ENCODE measurements at regions not wholly inside any gene's neighbourhood (a gene's known extent, or its start where the extent isn't known, plus 50 kb on each side); places are given as distances from the start of the nearest gene placed in this dataset.

- POLR2A ChIA-PET, result interaction anchor here (0.6 kb wide), 1 partner anchor 379 kb away, joined by 3 read pairs; no protein-coding TSS in a partner anchor
- ATAC-seq (no peak), DNase-seq (ENCODE audit: low read depth, low spot score) (no peak)
- Histone ChIP-seq H4K20me1 (ENCODE audit: insufficient read depth) (no peaks in the 10 kb centered on the region), H3K9me2 (ENCODE audit: insufficient read depth) (no peaks in the 10 kb centered on the region; the same call in 1 of the 2 replicates), H3K9ac (ENCODE audit: low read length) (no peak overlapping the region), H3K4me3 (replicated peaks in 1 of 2; ENCODE audit: low read depth in 1 of 2, low read length in 2 of 2) (no peak overlapping the region), H3K27ac (ENCODE audit: low read depth, low read length) (no peak overlapping the region), H3K4me2 (ENCODE audit: low read length) (no peak overlapping the region), H2AFZ (ENCODE audit: low read depth, low read length, poor library complexity, severe bottlenecking) (no peak overlapping the region), H3K79me2 (ENCODE audit: insufficient read depth, low read length) (no peaks in the 10 kb centered on the region), H3K9me3 (ENCODE audit: control insufficient read depth in 1 of 2, insufficient read depth in 1 of 2, low read depth in 1 of 2, low read length in 2 of 2) (no peaks in the 10 kb centered on the region), H3K27me3 (ENCODE audit: insufficient read depth, low read length) (no peaks in the 10 kb centered on the region), H3K36me3 (ENCODE audit: control insufficient read depth in 1 of 2, insufficient read depth in 2 of 2, low read length in 2 of 2) (no peaks in the 10 kb centered on the region), H3K4me1 (ENCODE audit: control insufficient read depth in 1 of 2, insufficient read depth in 2 of 2, low read length in 2 of 2) (peaks cover 0 to 8% of the 10 kb centered on the region in 2 experiments; a peak in 1 of 4 replicates)
- intact Hi-C loops (cut with micrococcal nuclease), result no loop called here
- TF ChIP-seq ZBTB33 (IDR thresholded peaks at IDR 0.05; ENCODE audit: extremely low read depth, insufficient replicate concordance, low read length) (no peak), CBX3 (IDR thresholded peaks at IDR 0.05; ENCODE audit: low read depth) (no peak), ZNF274 (IDR thresholded peaks at IDR 0.05; ENCODE audit: low read depth, low read length) (no peak), SRF (IDR thresholded peaks at IDR 0.05; ENCODE audit: low read depth) (no peak), SP1 (IDR thresholded peaks at IDR 0.05; ENCODE audit: low read depth) (no peak)
- TF ChIP-seq, protein P1, sequence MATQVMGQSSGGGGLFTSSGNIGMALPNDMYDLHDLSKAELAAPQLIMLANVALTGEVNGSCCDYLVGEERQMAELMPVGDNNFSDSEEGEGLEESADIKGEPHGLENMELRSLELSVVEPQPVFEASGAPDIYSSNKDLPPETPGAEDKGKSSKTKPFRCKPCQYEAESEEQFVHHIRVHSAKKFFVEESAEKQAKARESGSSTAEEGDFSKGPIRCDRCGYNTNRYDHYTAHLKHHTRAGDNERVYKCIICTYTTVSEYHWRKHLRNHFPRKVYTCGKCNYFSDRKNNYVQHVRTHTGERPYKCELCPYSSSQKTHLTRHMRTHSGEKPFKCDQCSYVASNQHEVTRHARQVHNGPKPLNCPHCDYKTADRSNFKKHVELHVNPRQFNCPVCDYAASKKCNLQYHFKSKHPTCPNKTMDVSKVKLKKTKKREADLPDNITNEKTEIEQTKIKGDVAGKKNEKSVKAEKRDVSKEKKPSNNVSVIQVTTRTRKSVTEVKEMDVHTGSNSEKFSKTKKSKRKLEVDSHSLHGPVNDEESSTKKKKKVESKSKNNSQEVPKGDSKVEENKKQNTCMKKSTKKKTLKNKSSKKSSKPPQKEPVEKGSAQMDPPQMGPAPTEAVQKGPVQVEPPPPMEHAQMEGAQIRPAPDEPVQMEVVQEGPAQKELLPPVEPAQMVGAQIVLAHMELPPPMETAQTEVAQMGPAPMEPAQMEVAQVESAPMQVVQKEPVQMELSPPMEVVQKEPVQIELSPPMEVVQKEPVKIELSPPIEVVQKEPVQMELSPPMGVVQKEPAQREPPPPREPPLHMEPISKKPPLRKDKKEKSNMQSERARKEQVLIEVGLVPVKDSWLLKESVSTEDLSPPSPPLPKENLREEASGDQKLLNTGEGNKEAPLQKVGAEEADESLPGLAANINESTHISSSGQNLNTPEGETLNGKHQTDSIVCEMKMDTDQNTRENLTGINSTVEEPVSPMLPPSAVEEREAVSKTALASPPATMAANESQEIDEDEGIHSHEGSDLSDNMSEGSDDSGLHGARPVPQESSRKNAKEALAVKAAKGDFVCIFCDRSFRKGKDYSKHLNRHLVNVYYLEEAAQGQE (IDR thresholded peaks at IDR 0.05; ENCODE audit: low read depth), result no peak
- TF ChIP-seq, protein P2, sequence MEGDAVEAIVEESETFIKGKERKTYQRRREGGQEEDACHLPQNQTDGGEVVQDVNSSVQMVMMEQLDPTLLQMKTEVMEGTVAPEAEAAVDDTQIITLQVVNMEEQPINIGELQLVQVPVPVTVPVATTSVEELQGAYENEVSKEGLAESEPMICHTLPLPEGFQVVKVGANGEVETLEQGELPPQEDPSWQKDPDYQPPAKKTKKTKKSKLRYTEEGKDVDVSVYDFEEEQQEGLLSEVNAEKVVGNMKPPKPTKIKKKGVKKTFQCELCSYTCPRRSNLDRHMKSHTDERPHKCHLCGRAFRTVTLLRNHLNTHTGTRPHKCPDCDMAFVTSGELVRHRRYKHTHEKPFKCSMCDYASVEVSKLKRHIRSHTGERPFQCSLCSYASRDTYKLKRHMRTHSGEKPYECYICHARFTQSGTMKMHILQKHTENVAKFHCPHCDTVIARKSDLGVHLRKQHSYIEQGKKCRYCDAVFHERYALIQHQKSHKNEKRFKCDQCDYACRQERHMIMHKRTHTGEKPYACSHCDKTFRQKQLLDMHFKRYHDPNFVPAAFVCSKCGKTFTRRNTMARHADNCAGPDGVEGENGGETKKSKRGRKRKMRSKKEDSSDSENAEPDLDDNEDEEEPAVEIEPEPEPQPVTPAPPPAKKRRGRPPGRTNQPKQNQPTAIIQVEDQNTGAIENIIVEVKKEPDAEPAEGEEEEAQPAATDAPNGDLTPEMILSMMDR (IDR thresholded peaks at IDR 0.05 in 2 of 3, conservative IDR thresholded peaks at IDR 0.05 in 1 of 3; ENCODE audit: borderline replicate concordance in 1 of 3, insufficient read depth in 1 of 3, low read depth in 2 of 3, low read length in 2 of 3), result no peak
- RAD21 ChIA-PET (ENCODE audit: low non-redundant PET in 1 of 2, low total read pairs in 2 of 2, uncharacterized antibody in 2 of 2, unreplicated experiment in 2 of 2), result no interaction called here
- BruUV-seq (replicated peaks), result no TSS peak
- CTCF ChIA-PET, result no interaction called here
Observed at GRCh38 chr3:151559736-151560135, 98.9 kb upstream of the IGSF10 start.

All from HCT116 (cell line).